ENCODE measurements at regions not wholly inside any gene's neighbourhood (a gene's known extent, or its start where the extent isn't known, plus 50 kb on each side); places are given as distances from the start of the nearest gene placed in this dataset.

- TF ChIP-seq CTCF (IDR thresholded peaks at IDR 0.05), result no peak
- TF ChIP-seq POLR2A (IDR thresholded peaks at IDR 0.05), result no peak
Measured at GRCh38 chr10:36489611-36490228, 635.7 kb upstream of the ANKRD30A start.

Data from lower leg skin (tissue), 3 donors.